HCT116 (cell line): ENCODE measurements at regions not wholly inside any gene's neighbourhood (a gene's known extent, or its start where the extent isn't known, plus 50 kb on each side); places are given as distances from the start of the nearest gene placed in this dataset.

Experiments used
- ATF3 ChIP-seq: IDR thresholded peaks from 2 replicates; pipeline ENCODE4 v1.6.1; 2012
- CEBPB ChIP-seq: IDR thresholded peaks from 2 replicates; pipeline ENCODE4 v1.6.1; 2012; ENCODE audit warnings: low read depth
- CTCF ChIP-seq, 3 experiments: fragments of 200-600 bp in 1 of 3; sonication (generic) in 1 of 3; IDR thresholded peaks in 2 of 3; conservative IDR thresholded peaks in 1 of 3; 2 replicates each; pipeline ENCODE4 v1.5.1; 2012 to 2017; ENCODE audit warnings: low read depth in 2 of 3, low read length in 2 of 3, antibody characterized with exemption in 1 of 3, borderline replicate concordance in 1 of 3, control low read depth in 1 of 3, mild to moderate bottlenecking in 1 of 3, mixed read lengths in 1 of 3, mixed run types in 1 of 3, moderate library complexity in 1 of 3; ENCODE audit not compliant: insufficient read depth in 1 of 3
- EZH2 ChIP-seq: fragments of 200-600 bp; sonication (generic); IDR thresholded peaks from 2 replicates; pipeline ENCODE4 v1.6.1; 2017; ENCODE audit warnings: antibody characterized with exemption, mixed run types
- MAX ChIP-seq: IDR thresholded peaks from 2 replicates; pipeline ENCODE4 v1.6.1; 2012
- POLR2A ChIP-seq: IDR thresholded peaks from 2 replicates; pipeline ENCODE4 v1.7.0; 2011; ENCODE audit warnings: borderline replicate concordance; ENCODE audit not compliant: insufficient read depth, insufficient read length; ENCODE audit errors: extremely low read depth
- REST ChIP-seq: IDR thresholded peaks from 2 replicates; pipeline ENCODE4 v1.6.1; 2012; ENCODE audit warnings: low read depth
- SP1 ChIP-seq: IDR thresholded peaks from 2 replicates; pipeline ENCODE4 v1.6.1; 2012; ENCODE audit warnings: low read depth

GRCh38 chr10:131817866-131818509 is 82.8 kb upstream of the PPP2R2D start:
- TF ChIP-seq EZH2 (no peak), CTCF (IDR thresholded peaks at IDR 0.05 in 2 of 3, conservative IDR thresholded peaks at IDR 0.05 in 1 of 3; ENCODE audit: borderline replicate concordance in 1 of 3, insufficient read depth in 1 of 3, low read depth in 2 of 3, low read length in 2 of 3) (no peak), POLR2A (no peak), ATF3 (no peak), MAX (no peak), CEBPB (no peak), SP1 (no peak), REST (no peak)
